Activated CD4-positive, alpha-beta T cell treated with anti-CD3 and anti-CD28 coated beads, Interleukin-10, Interleukin-2, amounts not matched to agents 100 ng/mL and 50 ng/mL, durations not matched to agents 16 hours and 8 hours (primary cell): ENCODE measurements at regions not wholly inside any gene's neighbourhood (a gene's known extent, or its start where the extent isn't known, plus 50 kb on each side); places are given as distances from the start of the nearest gene placed in this dataset.

Source experiments
- DNase-seq: peaks from one replicate; pipeline ENCODE4 v3.0.0-alpha.2; 2020

DNA sequence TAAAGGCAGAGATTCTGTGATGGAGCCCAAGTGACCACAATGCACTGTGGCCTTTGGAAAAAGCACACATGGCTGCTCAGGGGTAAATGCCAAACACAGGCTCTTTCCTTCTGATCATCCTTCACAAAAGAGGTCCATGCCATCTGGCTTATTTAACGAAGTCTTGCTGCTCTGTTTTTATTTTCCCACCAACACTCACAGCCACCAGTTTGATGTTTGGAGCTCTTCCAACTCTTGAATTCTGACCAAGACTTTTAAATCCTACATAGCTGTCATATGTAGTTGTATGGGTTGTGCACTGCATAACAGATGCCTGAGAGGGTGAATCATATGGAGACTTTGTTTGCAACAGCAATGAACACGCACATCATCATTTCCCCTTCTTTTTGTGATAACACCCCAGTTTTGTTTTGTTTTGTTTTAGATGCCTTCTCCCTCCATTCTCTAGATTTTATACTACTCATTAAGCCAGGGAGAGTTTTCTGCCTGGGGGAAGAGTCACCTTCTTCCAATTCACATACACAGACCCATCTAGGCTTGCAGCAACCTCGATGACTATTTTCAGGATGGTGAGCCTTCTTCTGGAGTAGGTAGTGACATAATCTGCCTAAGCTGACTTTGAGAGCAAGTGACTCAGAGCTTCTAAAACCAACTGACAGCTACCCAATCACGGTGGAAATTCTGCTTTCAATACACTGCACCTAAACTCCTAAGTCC lies 145.2 kb upstream of the WSCD2 start:
- no peak for DNase-seq

GRCh38 chr12:107984973-107985372 lies 144.1 kb upstream of the WSCD2 start:
- DNase-seq: no peak

- no peak for DNase-seq
Measured at GRCh38 chr12:107986183-107986582, 142.9 kb upstream of the WSCD2 start.

GRCh38 chr12:107990325-107990724 lies 138.8 kb upstream of the WSCD2 start:
- peak; percentile 38 for DNase-seq

- no peak for DNase-seq
Measured at GRCh38 chr12:107992029-107992428, 137.1 kb upstream of the WSCD2 start.

DNA sequence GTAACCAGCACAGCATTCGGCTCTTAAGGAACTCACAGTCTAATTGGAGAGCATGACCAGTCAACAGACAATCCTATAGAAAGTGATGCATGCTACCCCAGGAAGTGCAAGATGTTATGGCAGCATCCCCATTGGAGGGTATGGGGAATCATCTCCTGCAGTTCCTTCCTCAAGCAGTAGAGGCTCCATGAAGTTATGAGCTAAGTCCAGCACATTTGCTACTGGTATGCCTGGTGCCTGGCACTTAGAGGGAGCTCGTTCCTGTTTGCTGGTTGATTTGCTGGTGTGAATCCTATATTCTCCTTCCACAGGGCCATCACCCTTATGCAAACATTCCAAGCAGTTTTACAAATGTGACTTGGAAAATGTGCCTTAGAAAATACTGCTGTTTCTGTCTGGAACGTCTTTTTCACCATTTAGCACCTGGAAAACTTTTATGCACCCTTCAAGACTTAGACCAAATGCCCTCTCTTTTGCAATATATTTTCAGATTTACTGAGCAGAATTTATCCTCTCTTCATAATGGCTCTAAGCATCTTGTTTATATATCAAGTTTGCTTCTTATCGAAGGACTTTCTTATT lies 136.1 kb upstream of the WSCD2 start:
- DNase-seq: peak; percentile 18

DNA sequence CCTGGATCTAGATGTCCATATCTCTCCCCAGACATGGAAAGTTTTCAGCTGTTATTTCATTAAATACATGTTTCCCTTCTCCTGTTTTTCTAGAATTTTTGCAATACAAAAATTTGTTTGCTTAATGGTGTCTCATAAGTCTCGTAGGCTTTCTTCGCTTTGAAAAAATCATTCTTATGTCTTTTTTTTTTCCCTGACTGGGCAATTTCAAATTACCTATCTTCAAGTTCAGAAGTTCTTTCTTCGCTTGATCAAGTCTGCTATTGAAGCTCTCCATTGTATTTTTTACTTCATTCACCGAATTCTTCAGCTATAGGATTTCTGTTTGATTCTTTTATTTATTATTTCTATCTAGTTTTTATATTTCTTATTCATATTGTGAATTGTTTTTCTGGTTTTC lies 130.2 kb upstream of the WSCD2 start:
- no peak for DNase-seq

DNA sequence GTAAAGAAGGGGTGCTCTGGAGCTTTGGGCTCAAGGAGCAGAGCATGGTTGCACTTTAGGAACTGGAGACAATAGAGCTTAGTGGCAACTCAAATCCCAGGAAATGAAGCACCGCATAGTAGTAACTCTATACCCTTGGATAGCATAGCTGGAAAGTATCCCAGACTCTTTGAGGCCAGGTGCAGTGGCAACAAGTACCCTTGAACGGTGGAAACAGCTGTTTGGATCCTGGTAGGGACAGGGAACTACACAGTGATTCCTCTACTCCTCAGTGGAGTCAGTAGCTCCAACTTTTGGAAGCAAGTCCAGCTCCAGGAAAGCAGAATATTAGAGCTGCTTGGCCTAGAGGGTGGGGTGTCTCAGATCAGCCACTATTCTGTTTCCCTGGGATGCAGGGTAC lies 129.0 kb upstream of the WSCD2 start:
- DNase-seq: no peak

- no peak for DNase-seq
Measured at GRCh38 chr12:108004319-108004718, 124.8 kb upstream of the WSCD2 start.

- no peak for DNase-seq
Measured at GRCh38 chr12:108008163-108008905, 120.8 kb upstream of the WSCD2 start.

DNA sequence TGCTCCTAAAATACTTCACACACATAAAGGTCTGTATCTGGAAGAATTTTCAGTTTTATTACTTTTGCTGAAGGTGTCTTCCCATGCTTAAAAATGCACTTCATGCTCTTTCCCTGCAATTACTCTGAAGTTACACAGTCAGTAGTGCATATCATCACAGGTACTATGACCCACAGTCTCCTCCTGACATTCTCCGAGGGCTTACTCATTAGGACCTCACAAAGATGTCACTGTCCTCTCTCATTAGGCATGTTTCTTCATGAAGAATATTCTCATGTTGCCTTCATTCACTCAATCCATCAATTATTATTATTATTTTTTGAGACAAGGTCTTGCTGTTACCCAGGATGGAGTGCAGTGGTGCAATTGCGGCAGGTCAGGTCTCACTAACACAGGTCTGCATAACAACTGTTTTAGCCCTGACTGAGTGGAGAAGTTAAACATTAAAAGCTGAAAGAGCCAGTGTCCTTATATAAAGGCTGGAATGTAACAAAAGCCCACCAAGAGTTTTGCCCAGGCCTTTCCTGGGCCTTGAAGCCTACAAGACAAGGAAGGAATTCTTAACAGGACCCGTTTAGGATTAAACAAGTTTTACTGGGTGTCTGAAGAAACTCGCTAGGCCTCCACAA lies 119.5 kb upstream of the WSCD2 start:
- no peak for DNase-seq

- no peak for DNase-seq
Measured at GRCh38 chr12:108016022-108016564, 113.0 kb upstream of the WSCD2 start.

DNA sequence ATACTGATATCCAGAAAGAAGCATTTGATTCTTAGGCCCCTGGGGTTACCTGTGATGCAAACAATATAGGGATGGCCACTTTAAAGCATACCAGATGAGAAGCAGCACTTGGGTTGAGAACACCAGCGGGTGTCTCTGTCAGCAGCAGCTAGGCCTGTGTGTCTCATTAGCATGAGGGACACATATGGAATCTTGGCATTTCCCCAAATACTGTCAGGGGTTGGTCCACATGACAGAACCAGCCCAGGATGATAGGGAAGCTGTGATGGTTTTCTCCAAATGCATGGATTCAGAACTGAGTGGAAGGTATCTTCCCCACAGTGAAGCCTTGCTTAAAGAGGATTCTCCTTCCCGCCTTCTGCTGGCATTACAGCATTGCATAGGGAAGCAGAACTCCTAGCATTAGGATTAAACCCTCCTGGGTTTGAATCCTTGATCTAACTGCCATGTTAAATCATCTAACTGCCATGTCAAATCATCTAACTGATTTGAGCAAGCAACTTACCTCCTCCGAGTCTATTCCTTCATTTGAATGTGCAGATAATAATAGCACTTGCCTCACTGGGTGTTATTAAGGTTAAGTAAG lies 111.5 kb upstream of the WSCD2 start:
- no peak for DNase-seq

GRCh38 chr12:108019862-108020261 lies 109.2 kb upstream of the WSCD2 start:
- DNase-seq: no peak

- no peak for DNase-seq
Measured at GRCh38 chr12:108021141-108021540, 107.9 kb upstream of the WSCD2 start.

DNA sequence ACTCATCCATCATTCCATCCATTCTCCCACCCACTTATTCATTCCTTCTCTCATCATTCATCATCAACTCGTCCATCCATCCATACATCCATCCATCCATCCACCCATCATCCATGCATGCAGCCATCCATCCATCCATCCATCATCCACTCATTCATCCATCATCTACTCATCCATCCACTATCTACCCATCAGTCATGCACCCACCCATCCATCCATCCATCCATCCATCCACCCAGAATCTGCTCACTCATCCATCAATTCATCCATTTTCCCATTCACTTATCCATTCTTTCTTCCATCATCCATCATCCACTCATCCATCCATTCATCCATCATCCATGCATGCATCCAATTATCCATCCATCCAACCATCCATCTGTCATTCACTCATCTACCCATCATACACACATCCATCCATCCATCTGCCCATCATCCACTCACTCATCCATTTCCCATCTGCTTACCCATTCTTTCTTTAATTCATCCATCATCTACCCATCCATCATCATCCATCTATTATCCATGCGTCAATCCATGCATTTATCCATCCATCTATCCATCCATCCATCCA lies 107.1 kb upstream of the WSCD2 start:
- DNase-seq: no peak

- DNase-seq: no peak
Measured at GRCh38 chr12:108029051-108029835, 99.8 kb upstream of the WSCD2 start.

DNA sequence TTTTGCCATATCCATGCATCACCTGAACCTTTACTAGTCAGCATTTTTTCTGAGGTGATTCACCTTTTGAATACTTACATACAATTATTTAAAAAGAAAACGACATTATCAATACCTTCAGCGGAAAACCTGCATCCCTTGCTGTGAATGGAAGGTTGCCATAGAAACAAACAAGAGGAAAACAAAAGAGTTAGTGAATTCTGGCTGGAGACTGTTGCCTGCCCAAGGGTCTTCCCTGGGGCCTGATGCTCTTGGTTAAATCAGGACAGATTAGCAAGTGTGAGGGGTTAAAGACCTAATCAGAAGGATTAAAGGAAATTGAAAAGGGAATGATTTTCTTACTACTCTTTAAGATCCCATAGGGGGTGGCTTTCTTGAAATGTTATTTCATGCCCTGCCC lies 96.0 kb upstream of the WSCD2 start:
- DNase-seq: no peak

- DNase-seq: no peak
Measured at GRCh38 chr12:108035372-108035771, 93.7 kb upstream of the WSCD2 start.

DNA sequence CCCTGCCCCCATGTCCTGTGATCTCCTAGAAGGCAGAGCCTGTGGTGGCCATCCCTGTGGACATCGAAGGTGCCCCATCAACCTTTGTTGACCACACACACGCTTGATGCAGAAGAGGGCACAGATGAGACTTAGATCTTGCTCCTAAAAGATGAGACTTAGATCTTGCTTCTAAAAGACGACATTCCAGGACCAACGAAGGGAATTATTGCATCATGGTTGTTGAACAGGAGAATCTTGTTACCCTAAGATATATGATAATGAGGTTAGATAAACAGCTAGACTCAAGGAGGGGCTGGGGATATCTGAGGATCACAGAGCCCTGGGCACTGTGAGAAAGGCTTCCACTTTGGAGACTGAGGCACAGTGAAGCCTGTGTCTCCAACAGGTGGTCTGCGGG lies 91.1 kb upstream of the WSCD2 start:
- DNase-seq: no peak

DNA sequence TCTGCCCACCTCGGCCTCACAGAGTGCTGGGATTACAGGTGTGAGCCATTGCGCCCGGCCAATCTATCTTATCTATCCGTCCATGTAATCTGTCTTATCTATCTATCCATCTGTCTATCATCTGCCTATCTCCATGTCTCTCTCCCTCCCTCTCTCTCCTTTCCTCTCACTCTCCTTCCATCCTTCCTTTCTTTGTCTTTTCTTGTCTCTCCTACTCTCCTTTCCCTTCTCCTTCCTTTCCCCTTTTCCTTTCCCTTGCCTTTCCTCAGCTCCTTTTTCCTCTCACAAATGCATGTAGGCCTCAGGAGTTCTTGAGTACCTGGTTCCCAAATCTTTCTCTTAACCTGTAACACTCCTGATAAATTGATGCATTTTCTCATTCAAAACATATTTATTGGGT lies 89.3 kb upstream of the WSCD2 start:
- DNase-seq: no peak

DNA sequence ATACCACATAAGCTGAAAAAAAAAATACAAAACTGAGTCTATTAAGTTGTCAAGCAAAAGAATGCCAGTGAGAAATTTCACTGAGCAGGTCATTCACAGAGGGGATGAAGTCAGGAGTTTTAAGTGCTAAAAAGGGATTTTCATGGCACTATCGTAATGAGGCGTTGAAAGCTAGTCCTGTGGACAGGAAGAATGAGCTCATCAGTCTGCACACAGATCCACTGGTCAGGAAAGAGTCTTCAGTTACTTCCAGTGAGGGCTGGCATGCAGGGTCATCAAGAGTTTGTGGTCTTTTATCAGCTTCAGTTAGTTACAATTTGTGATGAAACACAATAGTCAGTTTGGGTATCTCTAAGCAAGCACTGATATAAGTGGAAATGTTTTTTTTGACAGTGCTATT lies 88.1 kb upstream of the WSCD2 start:
- no peak for DNase-seq
